CD4-positive, alpha-beta T cell (primary cell): ENCODE measurements at regions not wholly inside any gene's neighbourhood (a gene's known extent, or its start where the extent isn't known, plus 50 kb on each side); places are given as distances from the start of the nearest gene placed in this dataset.

ENCODE experiments used
- ATAC-seq: fragments of 200-7000 bp; cut with Tn5 transposase; one replicate; pipeline ENCODE4 v1.10.0; 2022; ENCODE audit warnings: mild to moderate bottlenecking; ENCODE audit not compliant: poor library complexity
- CTCF ChIA-PET: fragments of 350-600 bp; sonication (Branson Sonifier 250); formaldehyde crosslinking; loops from one replicate; lab custom pipeline; 2021; ENCODE audit warnings: antibody characterized with exemption, inconsistent platforms; lab: Charles Lee
- POLR2A ChIA-PET: fragments of 350-600 bp; sonication (Branson Sonifier 250); formaldehyde crosslinking; loops from one replicate; lab custom pipeline; 2021; ENCODE audit warnings: antibody characterized with exemption, inconsistent platforms; lab: Charles Lee
- DNase-seq, 14 experiments: peaks; one replicate each; pipeline ENCODE4 v3.0.0-alpha.2; 2013 to 2020; ENCODE audit warnings: mixed read lengths in 2 of 14
- H3K27ac ChIP-seq, 2 donors: one replicate each; pipeline versions ENCODE4 v1.5.1 to v1.7.0; 2013; ENCODE audit warnings: low read length in 2 of 2, low read depth in 1 of 2, mild to moderate bottlenecking in 1 of 2
- H3K27me3 ChIP-seq, 2 experiments: 1 replicate in 1 of 2; 2 replicates in 1 of 2; pipeline versions ENCODE4 v1.6.1 to v1.7.0; 2013; ENCODE audit warnings: low read length in 2 of 2, control low read depth in 1 of 2, mild to moderate bottlenecking in 1 of 2, moderate library complexity in 1 of 2; ENCODE audit not compliant: insufficient read depth in 2 of 2, control insufficient read depth in 1 of 2
- H3K36me3 ChIP-seq: one replicate; pipeline ENCODE4 v1.6.1; 2013; ENCODE audit warnings: low read length, control low read depth; ENCODE audit not compliant: insufficient read depth
- H3K4me1 ChIP-seq: one replicate; pipeline ENCODE4 v1.6.1; 2013; ENCODE audit warnings: low read length, control low read depth; ENCODE audit not compliant: insufficient read depth
- H3K4me3 ChIP-seq: one replicate; pipeline ENCODE4 v1.5.1; 2013; ENCODE audit warnings: mild to moderate bottlenecking, low read length, moderate library complexity
- H3K9me3 ChIP-seq, 2 experiments: 1 replicate in 1 of 2; 2 replicates in 1 of 2; pipeline versions ENCODE4 v1.6.1 to v1.7.0; 2013; ENCODE audit warnings: low read length in 2 of 2, mild to moderate bottlenecking in 2 of 2, control low read depth in 1 of 2, moderate library complexity in 1 of 2; ENCODE audit not compliant: control insufficient read depth in 1 of 2, insufficient read depth in 1 of 2
- H3K27ac Mint-ChIP-seq: one replicate; pipeline ENCODE4 v1.8.0; 2020; ENCODE audit warnings: mixed read lengths
- H3K27me3 Mint-ChIP-seq: one replicate; pipeline ENCODE4 v1.8.0; 2021; ENCODE audit warnings: mixed read lengths
- H3K36me3 Mint-ChIP-seq: one replicate; pipeline ENCODE4 v1.8.0; 2021; ENCODE audit warnings: low read depth, mixed read lengths
- H3K4me1 Mint-ChIP-seq: one replicate; pipeline ENCODE4 v1.8.0; 2021; ENCODE audit warnings: low read depth, mixed read lengths
- H3K4me3 Mint-ChIP-seq: one replicate; pipeline ENCODE4 v1.8.0; 2020; ENCODE audit warnings: mild to moderate bottlenecking, mixed read lengths
- H3K9me3 Mint-ChIP-seq: one replicate; pipeline ENCODE4 v1.8.0; 2020; ENCODE audit warnings: mixed read lengths
- CTCF ChIP-seq: fragments of 200-600 bp; IDR thresholded peaks from one replicate; pipeline ENCODE4 v1.8.0; 2022; ENCODE audit warnings: antibody characterized with exemption, mild to moderate bottlenecking
- intact Hi-C, 2 experiments: fragments of 100-400 bp; cut with DNase I in 1 of 2; cut with micrococcal nuclease in 1 of 2; formaldehyde crosslinking; loops; one replicate each; pipeline versions ENCODE4 v1.15.1 to v1.9.0; 2023 to 2025; cut with DNase I, micrococcal nuclease

DNA sequence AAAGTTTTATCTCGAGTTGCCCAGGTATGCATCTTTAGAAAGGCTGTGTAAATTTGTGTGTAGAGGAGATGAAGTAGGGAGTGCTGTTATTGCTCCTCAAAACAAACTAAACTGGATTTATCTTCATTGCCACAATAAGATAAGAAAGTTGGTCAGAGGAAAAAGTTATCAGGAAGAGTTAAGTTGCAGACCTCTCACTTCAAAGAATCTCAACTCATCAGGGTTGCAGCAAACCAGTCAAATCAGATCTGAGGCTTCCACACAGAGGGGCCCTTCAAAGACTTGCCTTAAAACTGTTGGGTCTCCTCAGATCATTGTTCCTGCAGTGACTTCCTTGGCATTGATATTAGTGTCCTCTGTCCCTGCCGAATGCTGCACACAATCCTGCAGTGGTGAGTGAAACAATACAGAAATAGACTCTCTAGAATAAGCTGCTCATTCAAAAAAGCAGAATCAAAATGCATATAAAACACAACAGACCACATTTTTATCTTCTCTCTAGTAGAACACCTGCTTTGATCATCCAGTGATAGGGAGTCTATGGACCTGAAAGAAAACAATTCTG lies 191.2 kb upstream of the CBLB start:
- TF ChIP-seq CTCF = no peak
- ATAC-seq (no peak), DNase-seq (no peak)
- ChIA-PET POLR2A (no interaction called here), CTCF (no interaction called here)
- Mint-ChIP-seq H3K27ac (no peak overlapping the region), H3K36me3 (no peaks in the 10 kb centered on the region), H3K4me3 (no peak overlapping the region), H3K27me3 (no peaks in the 10 kb centered on the region), H3K4me1 (peaks cover 16% of the 10 kb centered on the region), H3K9me3 (peaks cover 11% of the 10 kb centered on the region)
- no peak overlapping the region for H3K27ac ChIP-seq
- no peaks in the 10 kb centered on the region for H3K27me3 ChIP-seq
- no peaks in the 10 kb centered on the region for H3K4me1 ChIP-seq
- no peaks in the 10 kb centered on the region for H3K36me3 ChIP-seq
- H3K4me3 ChIP-seq = no peak overlapping the region
- no peaks in the 10 kb centered on the region for H3K9me3 ChIP-seq
- intact Hi-C loops = no loop called here

DNA sequence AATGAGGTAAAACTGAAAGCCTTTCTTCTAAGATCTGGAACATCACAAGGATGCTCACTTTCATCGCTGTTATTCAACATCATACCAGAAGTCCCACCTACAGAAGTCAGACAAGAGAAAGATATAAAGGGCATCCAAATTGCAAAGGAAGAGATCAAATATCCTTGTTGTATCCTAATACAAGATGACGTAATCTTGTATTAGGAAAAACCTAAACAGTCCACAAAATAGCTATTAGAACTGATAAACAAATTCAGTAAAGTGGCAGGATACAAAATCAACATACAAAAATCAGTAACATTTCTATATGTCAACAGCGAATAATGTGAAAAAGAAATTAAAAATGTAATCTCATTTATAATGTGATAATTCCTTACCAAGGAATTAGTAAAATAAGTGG lies 195.1 kb upstream of the CBLB start:
- H3K4me1 Mint-ChIP-seq = peaks cover 9% of the 10 kb centered on the region
- no peaks in the 10 kb centered on the region for H3K27me3 ChIP-seq
- ChIA-PET POLR2A (no interaction called here), CTCF (no interaction called here)
- H3K9me3 ChIP-seq = no peaks in the 10 kb centered on the region
- DNase-seq (no peak), ATAC-seq (no peak)
- H3K9me3 Mint-ChIP-seq = peaks cover 8% of the 10 kb centered on the region
- no peak overlapping the region for H3K4me3 Mint-ChIP-seq
- no peak overlapping the region for H3K4me3 ChIP-seq
- H3K27me3 Mint-ChIP-seq = no peaks in the 10 kb centered on the region
- no peaks in the 10 kb centered on the region for H3K4me1 ChIP-seq
- no peak for TF ChIP-seq CTCF
- intact Hi-C loops = no loop called here
- H3K27ac ChIP-seq = no peak overlapping the region
- no peaks in the 10 kb centered on the region for H3K36me3 Mint-ChIP-seq
- no peak overlapping the region for H3K27ac Mint-ChIP-seq
- no peaks in the 10 kb centered on the region for H3K36me3 ChIP-seq

DNA sequence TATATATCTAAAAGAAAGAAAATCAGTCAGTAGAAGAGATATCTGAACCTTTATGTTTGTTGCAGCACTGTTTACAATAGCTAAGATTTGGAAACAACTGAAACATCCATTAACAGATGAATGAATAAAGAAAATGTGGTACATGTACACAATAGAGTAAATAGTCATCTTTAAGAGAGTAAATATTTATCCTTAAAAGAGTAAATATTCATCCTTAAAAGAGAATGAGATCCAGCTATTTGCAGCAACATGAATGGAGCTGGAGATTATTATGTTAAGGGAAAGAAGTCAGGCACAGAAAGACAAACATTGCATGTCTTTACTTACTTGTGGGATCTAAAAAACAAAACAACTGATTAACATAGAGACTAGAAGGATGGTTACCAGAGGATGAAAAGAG lies 197.0 kb upstream of the CBLB start:
- H3K9me3 ChIP-seq = no peaks in the 10 kb centered on the region
- no peaks in the 10 kb centered on the region for H3K4me1 Mint-ChIP-seq
- intact Hi-C loops = no loop called here
- no peak overlapping the region for H3K4me3 ChIP-seq
- no peaks in the 10 kb centered on the region for H3K4me1 ChIP-seq
- ChIA-PET CTCF (no interaction called here), POLR2A (no interaction called here)
- no peak overlapping the region for H3K27ac Mint-ChIP-seq
- H3K27me3 Mint-ChIP-seq = no peaks in the 10 kb centered on the region
- ATAC-seq (no peak), DNase-seq (no peak)
- H3K27me3 ChIP-seq = no peaks in the 10 kb centered on the region
- no peaks in the 10 kb centered on the region for H3K36me3 Mint-ChIP-seq
- H3K4me3 Mint-ChIP-seq = no peak overlapping the region
- no peak overlapping the region for H3K27ac ChIP-seq
- no peak for TF ChIP-seq CTCF
- H3K9me3 Mint-ChIP-seq = peaks cover 8% of the 10 kb centered on the region
- no peaks in the 10 kb centered on the region for H3K36me3 ChIP-seq
